Natural killer cell (primary cell): ENCODE measurements at regions not wholly inside any gene's neighbourhood (a gene's known extent, or its start where the extent isn't known, plus 50 kb on each side); places are given as distances from the start of the nearest gene placed in this dataset.

Experiments
- ATAC-seq, 3 donors: fragments of 150-1000 bp in 2 of 3; fragments of 200-7000 bp in 1 of 3; cut with Tn5 transposase; 1 replicate in 1 of 3; 2 replicates in 2 of 3; pipeline ENCODE4 v1.10.0; 2021; ENCODE audit warnings: mild to moderate bottlenecking in 2 of 3, moderate library complexity in 2 of 3
- DNase-seq, 2 donors: peaks; one replicate each; pipeline versions ENCODE4 v3.0.0 to v3.0.0-alpha.2; 2013 to 2021; ENCODE audit warnings: mixed read lengths in 1 of 2
- H3K27ac ChIP-seq: one replicate; pipeline ENCODE4 v1.5.1; 2013; ENCODE audit warnings: mild to moderate bottlenecking, low read length
- H3K27me3 ChIP-seq: one replicate; pipeline ENCODE4 v1.6.1; 2013; ENCODE audit warnings: low read length; ENCODE audit not compliant: control insufficient read depth, insufficient read depth
- H3K36me3 ChIP-seq: one replicate; pipeline ENCODE4 v1.6.1; 2013; ENCODE audit warnings: low read length; ENCODE audit not compliant: control insufficient read depth, insufficient read depth
- H3K4me1 ChIP-seq: one replicate; pipeline ENCODE4 v1.6.1; 2013; ENCODE audit warnings: low read length; ENCODE audit not compliant: control insufficient read depth, insufficient read depth
- H3K4me3 ChIP-seq: one replicate; pipeline ENCODE4 v1.5.1; 2013; ENCODE audit warnings: low read length
- H3K9me3 ChIP-seq: one replicate; pipeline ENCODE4 v1.6.1; 2013; ENCODE audit warnings: low read length; ENCODE audit not compliant: control insufficient read depth, insufficient read depth
- H3K27ac Mint-ChIP-seq, 2 donors: one replicate each; pipeline ENCODE4 v1.8.0; 2022; ENCODE audit warnings: mild to moderate bottlenecking in 2 of 2, mixed read lengths in 2 of 2, moderate library complexity in 1 of 2
- H3K27me3 Mint-ChIP-seq, 2 donors: one replicate each; pipeline ENCODE4 v1.8.0; 2022; ENCODE audit warnings: low read depth in 2 of 2, mixed read lengths in 2 of 2
- H3K36me3 Mint-ChIP-seq: one replicate; pipeline ENCODE4 v1.8.0; 2022; ENCODE audit warnings: mixed read lengths
- H3K4me1 Mint-ChIP-seq, 2 donors: one replicate each; pipeline ENCODE4 v1.8.0; 2022; ENCODE audit warnings: mixed read lengths in 2 of 2
- H3K4me3 Mint-ChIP-seq: one replicate; pipeline ENCODE4 v1.8.0; 2022; ENCODE audit warnings: mild to moderate bottlenecking, moderate library complexity, mixed read lengths
- H3K9me3 Mint-ChIP-seq, 2 donors: one replicate each; pipeline ENCODE4 v1.8.0; 2022; ENCODE audit warnings: mixed read lengths in 2 of 2
- WGBS: methylation state at CpG from one replicate; pipeline ENCODE4 v1.1.7; 2013; ENCODE audit warnings: missing lambda C conversion rate; ENCODE audit not compliant: insufficient coverage; 5-methylcytosine and 5-hydroxymethylcytosine counted together
- intact Hi-C: fragments of 100-400 bp; cut with micrococcal nuclease; formaldehyde crosslinking; loops from one replicate; pipeline ENCODE4 v1.14.2; 2022
- TF ChIP-seq, protein P1 (sequence below): fragments of 200-600 bp; IDR thresholded peaks from one replicate; pipeline ENCODE4 v1.8.0; 2022; ENCODE audit warnings: antibody characterized with exemption

DNA sequence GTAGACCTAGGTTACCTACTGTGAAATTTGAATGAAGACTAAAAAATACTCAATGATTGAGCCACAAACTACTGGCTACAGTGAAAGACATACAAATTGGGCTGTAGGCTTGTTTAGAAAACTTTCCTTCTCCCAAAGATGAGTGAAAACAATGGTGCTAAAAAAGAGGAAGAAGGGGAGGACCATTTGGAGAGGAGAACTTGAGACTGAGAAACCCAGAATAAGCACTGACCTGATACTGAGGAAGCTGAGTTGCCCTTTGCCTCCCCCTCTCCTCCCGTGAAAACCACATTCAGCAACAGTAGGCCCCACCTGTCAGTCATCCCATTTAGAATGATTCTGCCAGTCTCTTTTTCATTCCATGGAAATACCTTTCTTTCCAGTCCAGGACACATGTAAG lies 484.0 kb upstream of the TGFBR2 start:
- Histone ChIP-seq H3K36me3 (no peaks in the 10 kb centered on the region), H3K4me1 (no peaks in the 10 kb centered on the region), H3K9me3 (no peaks in the 10 kb centered on the region), H3K4me3 (no peak overlapping the region), H3K27ac (no peak overlapping the region), H3K27me3 (no peaks in the 10 kb centered on the region)
- DNase-seq (no peak), ATAC-seq (no peak)
- Mint-ChIP-seq H3K4me3 (no peak overlapping the region), H3K27me3 (peaks cover 3 to 6% of the 10 kb centered on the region in 2 donors), H3K27ac (no peak overlapping the region), H3K4me1 (no peaks in the 10 kb centered on the region), H3K36me3 (no peaks in the 10 kb centered on the region), H3K9me3 (no peaks in the 10 kb centered on the region)
- TF ChIP-seq, protein P1, sequence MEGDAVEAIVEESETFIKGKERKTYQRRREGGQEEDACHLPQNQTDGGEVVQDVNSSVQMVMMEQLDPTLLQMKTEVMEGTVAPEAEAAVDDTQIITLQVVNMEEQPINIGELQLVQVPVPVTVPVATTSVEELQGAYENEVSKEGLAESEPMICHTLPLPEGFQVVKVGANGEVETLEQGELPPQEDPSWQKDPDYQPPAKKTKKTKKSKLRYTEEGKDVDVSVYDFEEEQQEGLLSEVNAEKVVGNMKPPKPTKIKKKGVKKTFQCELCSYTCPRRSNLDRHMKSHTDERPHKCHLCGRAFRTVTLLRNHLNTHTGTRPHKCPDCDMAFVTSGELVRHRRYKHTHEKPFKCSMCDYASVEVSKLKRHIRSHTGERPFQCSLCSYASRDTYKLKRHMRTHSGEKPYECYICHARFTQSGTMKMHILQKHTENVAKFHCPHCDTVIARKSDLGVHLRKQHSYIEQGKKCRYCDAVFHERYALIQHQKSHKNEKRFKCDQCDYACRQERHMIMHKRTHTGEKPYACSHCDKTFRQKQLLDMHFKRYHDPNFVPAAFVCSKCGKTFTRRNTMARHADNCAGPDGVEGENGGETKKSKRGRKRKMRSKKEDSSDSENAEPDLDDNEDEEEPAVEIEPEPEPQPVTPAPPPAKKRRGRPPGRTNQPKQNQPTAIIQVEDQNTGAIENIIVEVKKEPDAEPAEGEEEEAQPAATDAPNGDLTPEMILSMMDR, result no peak
- 0% methylated on average over 1 of the region's 1 CpG for WGBS
- intact Hi-C loops, result no loop called here

DNA sequence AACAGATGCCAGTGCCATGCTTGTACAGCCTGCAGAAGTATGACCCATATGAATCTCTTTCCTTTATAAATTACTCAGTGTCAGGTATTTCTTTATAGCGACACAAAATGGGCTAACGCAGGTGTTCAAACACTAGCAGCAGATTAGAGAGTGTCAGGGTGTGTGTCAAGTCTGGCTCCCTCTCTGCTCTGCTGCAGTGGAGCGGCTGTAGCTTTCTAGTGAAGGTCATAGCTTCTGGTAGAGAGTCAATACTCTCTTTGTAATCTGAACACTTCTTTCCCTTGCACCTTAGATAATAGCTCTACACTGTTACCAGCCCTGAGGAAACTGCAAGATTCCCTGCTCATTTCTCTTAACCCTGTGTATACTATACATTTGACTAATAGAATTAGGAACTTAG lies 483.2 kb upstream of the TGFBR2 start:
- no peak overlapping the region for H3K27ac Mint-ChIP-seq
- TF ChIP-seq, protein P1, result no peak
- H3K4me1 ChIP-seq, result no peaks in the 10 kb centered on the region
- no peaks in the 10 kb centered on the region for H3K9me3 Mint-ChIP-seq
- no peak overlapping the region for H3K4me3 Mint-ChIP-seq
- 90% methylated on average over 3 of the region's 3 CpGs for WGBS
- H3K36me3 ChIP-seq, result no peaks in the 10 kb centered on the region
- peaks cover 3 to 6% of the 10 kb centered on the region in 2 donors for H3K27me3 Mint-ChIP-seq
- H3K9me3 ChIP-seq, result no peaks in the 10 kb centered on the region
- H3K27ac ChIP-seq, result no peak overlapping the region
- ATAC-seq (no peak), DNase-seq (no peak)
- H3K27me3 ChIP-seq, result no peaks in the 10 kb centered on the region
- intact Hi-C loops, result no loop called here
- H3K4me1 Mint-ChIP-seq, result no peaks in the 10 kb centered on the region
- no peak overlapping the region for H3K4me3 ChIP-seq
- H3K36me3 Mint-ChIP-seq, result no peaks in the 10 kb centered on the region

DNA sequence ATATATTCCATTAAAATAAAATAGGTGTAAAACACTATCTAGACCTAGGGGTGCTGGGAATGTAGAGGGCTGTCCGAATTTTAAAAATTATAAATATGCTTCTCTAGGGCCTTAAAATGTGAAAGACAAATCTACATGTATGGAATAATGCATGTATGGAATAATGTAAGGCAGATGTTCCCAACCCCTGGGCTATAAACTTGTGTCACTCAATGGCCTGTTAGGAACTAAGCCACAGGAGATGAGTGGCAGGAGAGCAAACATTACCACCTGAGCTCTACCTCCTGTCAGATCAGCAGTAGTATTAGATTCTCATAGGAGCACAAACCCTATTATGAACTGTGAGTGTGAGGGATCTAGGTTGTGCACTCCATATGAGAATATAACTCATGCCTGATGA lies 482.6 kb upstream of the TGFBR2 start:
- intact Hi-C loops, result no loop called here

More for the DNA sequence above, 482.6 kb upstream of the TGFBR2 start:
- H3K27me3 Mint-ChIP-seq, result peaks cover 3 to 6% of the 10 kb centered on the region in 2 donors
- H3K9me3 Mint-ChIP-seq, result no peaks in the 10 kb centered on the region
- TF ChIP-seq, protein P1, result no peak
- H3K4me1 ChIP-seq, result no peaks in the 10 kb centered on the region
- no peaks in the 10 kb centered on the region for H3K9me3 ChIP-seq
- no peak overlapping the region for H3K27ac ChIP-seq
- H3K27me3 ChIP-seq, result no peaks in the 10 kb centered on the region
- H3K4me3 ChIP-seq, result no peak overlapping the region
- no peaks in the 10 kb centered on the region for H3K4me1 Mint-ChIP-seq
- no peaks in the 10 kb centered on the region for H3K36me3 ChIP-seq
- H3K4me3 Mint-ChIP-seq, result no peak overlapping the region
- whole genome bisulfite sequencing, result 83% methylated on average over 1 of the region's 1 CpG
- H3K36me3 Mint-ChIP-seq, result no peaks in the 10 kb centered on the region
- H3K27ac Mint-ChIP-seq, result no peak overlapping the region
- ATAC-seq (no peak), DNase-seq (no peak)
